GM12873 (cell line): ENCODE measurements at regions not wholly inside any gene's neighbourhood (a gene's known extent, or its start where the extent isn't known, plus 50 kb on each side); places are given as distances from the start of the nearest gene placed in this dataset.

Experiments used
- TF ChIP-seq, protein P1 (sequence below): IDR thresholded peaks from 2 replicates; pipeline ENCODE4 v1.5.1; 2012; ENCODE audit warnings: low read depth, mild to moderate bottlenecking, moderate library complexity, low read length, control low read depth; ENCODE audit not compliant: insufficient read depth; ENCODE audit errors: missing control alignments

DNA sequence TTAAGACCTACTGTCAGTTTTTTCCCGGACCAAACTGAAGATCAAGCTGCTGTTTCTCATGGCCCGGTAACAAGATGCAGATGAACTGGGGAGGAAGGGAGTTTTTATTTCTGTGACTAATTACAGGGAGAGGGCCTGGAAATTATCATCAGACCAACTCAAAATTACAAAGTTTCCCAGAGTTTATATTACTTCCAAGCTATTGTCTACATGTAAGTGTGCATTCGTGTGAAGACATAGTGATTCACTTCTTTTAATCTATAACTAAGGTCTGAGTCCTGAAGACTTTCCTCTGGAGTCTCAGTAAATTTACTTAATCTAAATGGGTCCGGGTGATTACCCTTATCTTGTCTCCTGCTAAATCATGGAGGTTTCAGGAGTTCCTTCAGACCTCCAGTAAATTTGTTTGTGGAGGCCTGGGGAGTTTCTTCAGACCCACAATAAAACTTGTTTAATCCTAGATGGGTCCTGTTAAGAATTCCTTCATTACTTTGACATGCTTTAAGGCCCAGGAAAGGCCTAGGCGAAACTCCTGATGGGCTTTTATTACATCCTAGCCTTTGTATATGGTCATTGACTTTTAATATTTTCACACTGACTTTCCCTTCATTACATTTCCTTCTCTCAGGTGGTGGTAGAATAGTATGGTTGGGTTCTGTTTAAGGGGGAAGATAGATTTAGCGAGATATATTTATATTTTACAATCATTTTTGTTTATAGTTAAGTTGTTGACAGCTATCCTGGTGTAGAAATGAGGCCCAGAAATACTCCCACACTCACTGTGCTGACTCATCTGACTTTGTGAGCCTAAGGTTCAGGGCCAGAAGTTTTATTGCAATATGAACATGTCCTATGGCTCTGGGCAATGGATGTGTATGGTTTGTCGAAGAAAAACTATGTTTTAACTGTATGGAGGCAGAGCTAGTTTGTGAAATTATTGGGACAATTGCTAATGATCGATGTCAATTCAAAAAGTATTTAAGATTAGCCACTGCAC lies 627.0 kb upstream of the FBXO33 start:
- TF ChIP-seq, protein P1, sequence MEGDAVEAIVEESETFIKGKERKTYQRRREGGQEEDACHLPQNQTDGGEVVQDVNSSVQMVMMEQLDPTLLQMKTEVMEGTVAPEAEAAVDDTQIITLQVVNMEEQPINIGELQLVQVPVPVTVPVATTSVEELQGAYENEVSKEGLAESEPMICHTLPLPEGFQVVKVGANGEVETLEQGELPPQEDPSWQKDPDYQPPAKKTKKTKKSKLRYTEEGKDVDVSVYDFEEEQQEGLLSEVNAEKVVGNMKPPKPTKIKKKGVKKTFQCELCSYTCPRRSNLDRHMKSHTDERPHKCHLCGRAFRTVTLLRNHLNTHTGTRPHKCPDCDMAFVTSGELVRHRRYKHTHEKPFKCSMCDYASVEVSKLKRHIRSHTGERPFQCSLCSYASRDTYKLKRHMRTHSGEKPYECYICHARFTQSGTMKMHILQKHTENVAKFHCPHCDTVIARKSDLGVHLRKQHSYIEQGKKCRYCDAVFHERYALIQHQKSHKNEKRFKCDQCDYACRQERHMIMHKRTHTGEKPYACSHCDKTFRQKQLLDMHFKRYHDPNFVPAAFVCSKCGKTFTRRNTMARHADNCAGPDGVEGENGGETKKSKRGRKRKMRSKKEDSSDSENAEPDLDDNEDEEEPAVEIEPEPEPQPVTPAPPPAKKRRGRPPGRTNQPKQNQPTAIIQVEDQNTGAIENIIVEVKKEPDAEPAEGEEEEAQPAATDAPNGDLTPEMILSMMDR = no peak

DNA sequence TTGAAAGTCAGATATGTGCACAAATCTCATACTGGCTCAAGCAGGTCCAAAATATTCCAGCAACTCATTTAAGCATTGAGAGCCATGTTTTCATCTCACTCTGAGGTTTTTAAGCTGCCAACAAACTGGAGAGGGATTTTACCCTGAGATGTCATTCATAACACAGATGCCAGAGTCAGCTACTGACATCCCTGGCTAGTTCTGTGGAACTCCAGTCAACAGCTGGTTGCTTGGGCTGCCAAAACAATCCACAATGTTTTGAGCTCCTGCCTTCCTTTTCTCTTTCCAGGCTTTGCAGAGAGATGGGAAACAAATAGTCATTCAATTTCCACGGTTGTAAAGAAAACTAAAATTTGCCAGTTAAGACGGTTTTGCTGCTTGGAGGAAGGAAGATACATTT lies 621.2 kb upstream of the FBXO33 start:
- TF ChIP-seq, protein P1 = no peak

DNA sequence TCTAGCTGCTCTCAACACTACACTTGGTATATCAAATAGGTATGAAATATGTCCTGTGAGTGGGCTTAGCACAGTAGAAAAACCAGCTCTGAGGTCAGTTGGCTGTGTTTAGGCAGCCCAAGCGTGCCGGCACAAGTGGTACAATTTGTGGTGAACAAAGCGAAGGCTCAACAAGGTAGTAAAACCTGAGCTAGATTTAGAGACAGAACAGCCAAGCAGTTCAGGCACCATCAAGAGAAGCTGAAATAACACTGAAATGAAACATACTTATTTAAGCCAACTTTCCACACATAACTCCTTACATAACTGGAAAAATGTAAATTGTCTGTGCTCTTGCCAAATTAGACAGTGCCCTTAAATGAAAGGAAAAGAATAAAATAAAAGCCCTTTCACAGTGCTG lies 596.8 kb upstream of the FBXO33 start:
- TF ChIP-seq, protein P1 = no peak

DNA sequence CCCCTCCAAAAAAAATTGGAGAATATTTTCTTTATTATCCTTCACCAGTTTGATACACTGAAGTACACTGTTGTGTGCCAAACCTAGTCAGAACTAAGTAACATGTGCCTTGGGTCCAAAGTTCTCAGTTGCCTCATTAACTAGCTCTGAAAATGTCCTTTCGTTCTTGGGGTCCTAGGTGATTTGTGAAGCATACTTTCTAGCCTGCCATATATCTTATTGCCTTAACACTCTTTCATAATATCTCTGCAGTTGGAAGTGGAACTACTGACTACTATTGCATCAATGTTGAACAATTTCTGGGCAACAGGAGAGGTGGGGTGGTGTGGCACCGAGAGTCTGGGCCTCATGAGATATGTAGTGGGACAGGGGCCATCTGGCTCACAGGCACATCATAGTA lies 592.9 kb upstream of the FBXO33 start:
- TF ChIP-seq, protein P1 = no peak

DNA sequence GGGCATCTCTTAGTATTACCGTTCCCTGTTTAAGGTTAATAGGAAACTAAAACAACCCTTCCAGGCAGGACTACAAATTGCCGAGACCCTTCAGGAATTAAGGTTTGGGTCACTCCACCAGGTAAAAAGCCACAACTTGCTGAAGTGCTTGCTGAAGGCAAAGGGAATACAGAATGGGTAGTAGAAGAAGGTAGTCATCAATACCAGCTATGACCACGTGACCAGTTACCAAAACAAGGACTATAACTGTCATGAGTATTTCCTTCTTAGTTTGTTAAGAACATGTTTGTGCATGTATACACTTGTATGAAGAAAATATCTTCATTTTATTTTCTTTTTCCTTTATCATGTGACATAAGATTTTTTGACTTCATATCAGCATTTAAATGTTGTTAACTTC lies 578.7 kb upstream of the FBXO33 start:
- TF ChIP-seq, protein P1 = no peak

DNA sequence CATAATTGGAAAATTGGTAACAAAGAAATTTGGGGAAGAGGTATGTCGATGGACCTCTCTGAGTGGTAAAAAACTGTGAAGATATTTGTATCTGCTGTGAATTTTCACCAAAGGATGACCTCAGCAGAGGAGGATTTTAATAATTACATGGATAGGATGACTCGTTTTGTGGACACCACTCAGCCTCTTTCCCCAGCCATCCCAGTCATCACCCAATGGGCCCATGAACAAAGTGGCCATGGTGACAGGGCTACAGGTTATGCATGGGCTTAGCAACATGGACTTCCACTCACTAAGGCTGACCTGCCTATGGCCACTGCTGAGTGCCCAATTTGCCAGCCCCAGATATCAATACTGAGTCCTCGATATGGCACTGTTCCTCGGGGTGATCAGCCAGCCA lies 577.5 kb upstream of the FBXO33 start:
- TF ChIP-seq, protein P1 = no peak

DNA sequence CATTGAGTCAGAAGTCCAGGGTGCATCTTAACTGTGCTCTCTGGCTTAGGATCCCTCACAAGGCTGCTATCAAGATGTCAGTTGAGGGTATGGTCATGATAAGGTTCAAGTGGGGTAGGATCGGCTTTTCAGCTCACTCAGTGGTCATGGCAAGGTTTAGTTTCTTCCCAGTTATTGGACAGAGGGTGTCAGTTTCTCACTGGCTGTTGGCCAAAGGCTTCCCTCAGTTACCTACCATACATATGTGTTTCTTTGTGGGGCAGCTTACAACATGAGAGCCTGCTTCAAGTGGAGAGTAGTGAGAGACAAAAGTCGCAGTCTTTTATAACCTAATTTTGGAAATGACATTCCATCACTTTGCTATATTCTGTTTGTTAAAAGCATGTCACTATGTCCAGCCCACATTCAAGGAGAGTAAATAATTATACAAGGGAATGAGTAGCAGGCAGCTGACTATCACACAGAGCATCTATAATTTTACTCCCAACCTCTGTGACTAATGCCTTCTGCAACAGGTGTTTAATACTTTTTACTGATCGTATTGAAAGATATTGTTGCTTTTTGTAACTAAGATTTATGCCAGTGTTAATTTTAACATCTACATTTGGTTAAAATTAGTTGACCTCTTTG lies 572.8 kb upstream of the FBXO33 start:
- TF ChIP-seq, protein P1 = no peak
